ENCODE measurements at regions not wholly inside any gene's neighbourhood (a gene's known extent, or its start where the extent isn't known, plus 50 kb on each side); places are given as distances from the start of the nearest gene placed in this dataset.

- no peak for TF ChIP-seq CTCF (IDR thresholded peaks at IDR 0.05; ENCODE audit: borderline replicate concordance, extremely low read depth, insufficient read depth)
- Histone ChIP-seq H3K36me3 (ENCODE audit: control insufficient read depth in 2 of 3, insufficient read depth in 3 of 3, low read length in 3 of 3) (no peaks in the 10 kb centered on the region), H3K9me3 (ENCODE audit: control insufficient read depth in 2 of 3, insufficient read depth in 1 of 3, low read length in 3 of 3) (peaks cover 0 to 2% (median 0%) of the 10 kb centered on the region in 3 donors), H3K4me3 (ENCODE audit: low read length in 3 of 3) (no peak overlapping the region), H3K27ac (ENCODE audit: low read depth in 2 of 2, low read length in 2 of 2) (no peak overlapping the region), H3K4me1 (ENCODE audit: control insufficient read depth in 2 of 3, insufficient read depth in 2 of 3, low read depth in 1 of 3, low read length in 3 of 3) (no peaks in the 10 kb centered on the region), H3K9ac (ENCODE audit: low read length in 3 of 3) (no peak overlapping the region), H3K27me3 (ENCODE audit: control insufficient read depth, insufficient read depth, low read length) (no peaks in the 10 kb centered on the region)
- intact Hi-C loops (cut with DNase I), result no loop called here
- FAIRE-seq, result no peak
- no peak for DNase-seq
These were observed 362.2 kb downstream of the LRATD1 start for GRCh38 chr2:14994721-14995120.

GRCh38 chr2:14996351-14997014 is 364.0 kb downstream of the LRATD1 start:
- peaks cover 0 to 2% (median 0%) of the 10 kb centered on the region in 3 donors for H3K9me3 ChIP-seq (ENCODE audit: control insufficient read depth in 2 of 3, insufficient read depth in 1 of 3, low read length in 3 of 3)
- no peaks in the 10 kb centered on the region for H3K36me3 ChIP-seq (ENCODE audit: control insufficient read depth in 2 of 3, insufficient read depth in 3 of 3, low read length in 3 of 3)
- DNase-seq (no peak), FAIRE-seq (no peak)
- H3K27me3 ChIP-seq (ENCODE audit: control insufficient read depth, insufficient read depth, low read length), result no peaks in the 10 kb centered on the region
- no peaks in the 10 kb centered on the region for H3K4me1 ChIP-seq (ENCODE audit: control insufficient read depth in 2 of 3, insufficient read depth in 2 of 3, low read depth in 1 of 3, low read length in 3 of 3)
- H3K9ac ChIP-seq (ENCODE audit: low read length in 3 of 3), result no peak overlapping the region
- no peak overlapping the region for H3K27ac ChIP-seq (ENCODE audit: low read depth in 2 of 2, low read length in 2 of 2)
- no peak for TF ChIP-seq CTCF (IDR thresholded peaks at IDR 0.05; ENCODE audit: borderline replicate concordance, extremely low read depth, insufficient read depth)
- intact Hi-C loops (cut with DNase I), result no loop called here
- H3K4me3 ChIP-seq (ENCODE audit: low read length in 3 of 3), result no peak overlapping the region

DNA sequence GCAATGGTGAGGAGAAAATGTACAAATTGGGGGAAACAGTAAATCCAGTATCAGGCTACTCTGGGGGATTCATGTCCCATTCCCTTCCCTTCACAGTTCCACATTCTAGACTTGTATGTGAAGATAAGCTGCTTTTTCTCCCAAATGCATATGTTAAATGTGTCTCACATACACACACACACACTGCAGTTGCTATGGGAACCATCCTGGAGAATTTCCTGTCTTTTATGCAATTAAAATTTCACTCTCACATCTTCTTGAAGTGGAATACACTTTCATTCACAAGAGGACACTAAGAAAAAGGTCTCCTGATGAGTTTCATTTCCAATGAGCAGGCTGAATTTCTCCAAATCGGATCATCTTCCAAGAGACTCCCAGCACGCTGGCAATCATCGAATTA is 366.0 kb downstream of the LRATD1 start:
- intact Hi-C loops (cut with DNase I), result no loop called here
- DNase-seq (peak in 1 of 5 donors; percentile 6), FAIRE-seq (no peak)
- H3K36me3 ChIP-seq (ENCODE audit: control insufficient read depth in 2 of 3, insufficient read depth in 3 of 3, low read length in 3 of 3), result no peaks in the 10 kb centered on the region
- no peaks in the 10 kb centered on the region for H3K4me1 ChIP-seq (ENCODE audit: control insufficient read depth in 2 of 3, insufficient read depth in 2 of 3, low read depth in 1 of 3, low read length in 3 of 3)
- TF ChIP-seq CTCF (IDR thresholded peaks at IDR 0.05; ENCODE audit: borderline replicate concordance, extremely low read depth, insufficient read depth), result no peak
- H3K4me3 ChIP-seq (ENCODE audit: low read length in 3 of 3), result no peak overlapping the region
- H3K9ac ChIP-seq (ENCODE audit: low read length in 3 of 3), result no peak overlapping the region
- peaks cover 0 to 2% (median 0%) of the 10 kb centered on the region in 3 donors for H3K9me3 ChIP-seq (ENCODE audit: control insufficient read depth in 2 of 3, insufficient read depth in 1 of 3, low read length in 3 of 3)
- no peaks in the 10 kb centered on the region for H3K27me3 ChIP-seq (ENCODE audit: control insufficient read depth, insufficient read depth, low read length)
- no peak overlapping the region for H3K27ac ChIP-seq (ENCODE audit: low read depth in 2 of 2, low read length in 2 of 2)
